HEK293T (cell line): ENCODE measurements at regions not wholly inside any gene's neighbourhood (a gene's known extent, or its start where the extent isn't known, plus 50 kb on each side); places are given as distances from the start of the nearest gene placed in this dataset.

Experiments used
- CTBP1 ChIP-seq: fragments of 450-650 bp; IDR thresholded peaks from 2 replicates; pipeline ENCODE4 v1.6.1; 2016; ENCODE audit warnings: borderline replicate concordance
- ELF4 ChIP-seq: fragments of 450-650 bp; IDR thresholded peaks from 2 replicates; pipeline ENCODE4 v1.6.1; 2017; ENCODE audit warnings: antibody characterized with exemption
- FOXK2 ChIP-seq: fragments of 450-650 bp; IDR thresholded peaks from 2 replicates; pipeline ENCODE4 v1.6.1; 2016; ENCODE audit warnings: mild to moderate bottlenecking
- FOXM1 ChIP-seq: fragments of 450-650 bp; IDR thresholded peaks from 2 replicates; pipeline ENCODE4 v1.6.1; 2017; ENCODE audit warnings: mild to moderate bottlenecking, borderline replicate concordance
- LEF1 ChIP-seq: fragments of 450-650 bp; IDR thresholded peaks from 2 replicates; pipeline ENCODE4 v1.6.1; 2017; ENCODE audit warnings: mild to moderate bottlenecking, borderline replicate concordance
- TARDBP ChIP-seq: fragments of 450-650 bp; IDR thresholded peaks from 2 replicates; pipeline ENCODE4 v1.6.1; 2016
- ZNF384 ChIP-seq: fragments of 450-650 bp; IDR thresholded peaks from 2 replicates; pipeline ENCODE4 v1.6.1; 2016

DNA sequence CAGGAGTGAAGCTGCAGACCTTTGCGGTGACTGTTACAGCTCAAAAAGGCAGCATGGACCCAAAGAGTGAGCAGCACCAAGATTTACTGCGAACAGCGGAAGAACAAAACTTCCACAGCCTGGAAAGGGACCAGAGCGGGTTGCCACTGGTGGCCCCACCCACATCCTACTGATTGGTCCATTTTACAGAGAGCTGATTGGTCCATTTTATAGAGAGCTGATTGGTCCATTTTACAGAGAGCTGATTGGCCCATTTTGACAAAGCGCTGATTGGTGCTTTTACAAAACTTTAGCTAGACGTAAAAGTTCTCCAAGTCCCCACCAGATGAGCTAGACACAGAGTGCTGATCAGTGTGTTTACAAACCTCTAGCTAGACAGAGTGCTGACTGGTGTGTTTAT is 134.2 kb upstream of the FRG1 start:
- TF ChIP-seq CTBP1: no peak
- TF ChIP-seq TARDBP: no peak
- no peak for TF ChIP-seq ZNF384
- no peak for TF ChIP-seq FOXK2
- no peak for TF ChIP-seq FOXM1
- no peak for TF ChIP-seq LEF1
- no peak for TF ChIP-seq ELF4
